Right renal cortex interstitium (tissue), 3 donors: ENCODE measurements at regions not wholly inside any gene's neighbourhood (a gene's known extent, or its start where the extent isn't known, plus 50 kb on each side); places are given as distances from the start of the nearest gene placed in this dataset.

ENCODE experiments used
- DNase-seq, 3 donors: peaks; one replicate each; pipeline ENCODE4 v3.0.0-alpha.2; 2013; ENCODE audit warnings: low read depth in 3 of 3, low spot score in 2 of 3

- no peak for DNase-seq
Observed at GRCh38 chr13:104483631-104484030, 1417.4 kb upstream of the SLC10A2 start.

- no peak for DNase-seq
Observed at GRCh38 chr13:104477261-104477660, 1411.0 kb upstream of the SLC10A2 start.

GRCh38 chr13:104473936-104474335, 1407.7 kb upstream of the SLC10A2 start:
- no peak for DNase-seq

GRCh38 chr13:104466016-104466415, 1399.8 kb upstream of the SLC10A2 start:
- no peak for DNase-seq

GRCh38 chr13:104461049-104461448, 1394.8 kb upstream of the SLC10A2 start:
- no peak for DNase-seq

- no peak for DNase-seq
Observed at GRCh38 chr13:104460554-104460953, 1394.3 kb upstream of the SLC10A2 start.

GRCh38 chr13:104450006-104450405, 1383.8 kb upstream of the SLC10A2 start:
- DNase-seq = no peak

GRCh38 chr13:104447348-104447747, 1381.1 kb upstream of the SLC10A2 start:
- DNase-seq = no peak

GRCh38 chr13:104442536-104442935, 1376.3 kb upstream of the SLC10A2 start:
- DNase-seq = no peak

- DNase-seq = no peak
Observed at GRCh38 chr13:104436555-104436954, 1370.3 kb upstream of the SLC10A2 start.

- no peak for DNase-seq
Observed at GRCh38 chr13:104431895-104432294, 1365.7 kb upstream of the SLC10A2 start.

GRCh38 chr13:104426435-104426834, 1360.2 kb upstream of the SLC10A2 start:
- no peak for DNase-seq

GRCh38 chr13:104422668-104423067, 1356.5 kb upstream of the SLC10A2 start:
- no peak for DNase-seq

- no peak for DNase-seq
Observed at GRCh38 chr13:104416973-104417372, 1350.8 kb upstream of the SLC10A2 start.

- no peak for DNase-seq
Observed at GRCh38 chr13:104414771-104415170, 1348.6 kb upstream of the SLC10A2 start.

GRCh38 chr13:104414181-104414580, 1348.0 kb upstream of the SLC10A2 start:
- DNase-seq = no peak

GRCh38 chr13:104411141-104411765, 1345.0 kb upstream of the SLC10A2 start:
- no peak for DNase-seq

- no peak for DNase-seq
Observed at GRCh38 chr13:104408733-104409132, 1342.5 kb upstream of the SLC10A2 start.

- DNase-seq = no peak
Observed at GRCh38 chr13:104404325-104404724, 1338.1 kb upstream of the SLC10A2 start.

- no peak for DNase-seq
Observed at GRCh38 chr13:104389691-104390090, 1323.5 kb upstream of the SLC10A2 start.

- DNase-seq = no peak
Observed at GRCh38 chr13:104387510-104387909, 1321.3 kb upstream of the SLC10A2 start.

- no peak for DNase-seq
Observed at GRCh38 chr13:104385404-104385803, 1319.2 kb upstream of the SLC10A2 start.

- no peak for DNase-seq
Observed at GRCh38 chr13:104382951-104383350, 1316.7 kb upstream of the SLC10A2 start.
